WTC11 (cell line): ENCODE measurements at regions not wholly inside any gene's neighbourhood (a gene's known extent, or its start where the extent isn't known, plus 50 kb on each side); places are given as distances from the start of the nearest gene placed in this dataset.

Source experiments
- ATAC-seq: fragments of 200-7000 bp; cut with Tn5 transposase; 2 replicates; pipeline ENCODE4 v1.10.0; 2021; ENCODE audit warnings: mild to moderate bottlenecking, moderate library complexity
- CTCF ChIA-PET: fragments of 300-600 bp; sonication (Branson Sonifier 250); formaldehyde crosslinking; loops from one replicate; lab custom pipeline; 2021; ENCODE audit warnings: antibody characterized with exemption; lab: Charles Lee
- POLR2A ChIA-PET: fragments of 350-600 bp; sonication (Branson Sonifier 250); formaldehyde crosslinking; loops from one replicate; lab custom pipeline; 2021; ENCODE audit warnings: antibody characterized with exemption; lab: Charles Lee
- DNase-seq: peaks from one replicate; pipeline ENCODE4 v3.0.0; 2021; ENCODE audit warnings: low spot score
- H3K27ac Mint-ChIP-seq: 2 replicates; pipeline ENCODE4 v1.8.0; 2021; ENCODE audit warnings: mixed read lengths
- H3K27me3 Mint-ChIP-seq: 2 replicates; pipeline ENCODE4 v1.8.0; 2021; ENCODE audit warnings: low read depth, mild to moderate bottlenecking, moderate library complexity, mixed read lengths
- H3K36me3 Mint-ChIP-seq: 2 replicates; pipeline ENCODE4 v1.8.0; 2021; ENCODE audit warnings: mixed read lengths
- H3K4me1 Mint-ChIP-seq: 2 replicates; pipeline ENCODE4 v1.8.0; 2022; ENCODE audit warnings: mixed read lengths
- H3K4me3 Mint-ChIP-seq: 2 replicates; pipeline ENCODE4 v1.8.0; 2021; ENCODE audit warnings: mild to moderate bottlenecking, moderate library complexity, mixed read lengths
- H3K9me3 Mint-ChIP-seq: 2 replicates; pipeline ENCODE4 v1.8.0; 2021; ENCODE audit warnings: mixed read lengths
- ATF3 ChIP-seq: sonication (generic); formaldehyde crosslinking; conservative IDR thresholded peaks from 2 replicates; pipeline ENCODE4 v1.8.1; 2022; ENCODE audit warnings: mild to moderate bottlenecking, missing genetic modification reagents
- CBFB ChIP-seq: sonication (generic); formaldehyde crosslinking; IDR thresholded peaks from 2 replicates; pipeline ENCODE4 v1.8.1; 2022; ENCODE audit warnings: mild to moderate bottlenecking, low read depth, missing genetic modification reagents
- FOXJ3 ChIP-seq: sonication (generic); formaldehyde crosslinking; IDR thresholded peaks from 2 replicates; pipeline ENCODE4 v1.9.0; 2021; ENCODE audit warnings: missing genetic modification reagents, mild to moderate bottlenecking, borderline replicate concordance
- GABPB1 ChIP-seq: sonication (generic); formaldehyde crosslinking; IDR thresholded peaks from 2 replicates; pipeline ENCODE4 v1.8.1; 2023; ENCODE audit warnings: mild to moderate bottlenecking, missing genetic modification reagents
- GRHL2 ChIP-seq: fragments of 250-450 bp; sonication (Bioruptor Pico); IDR thresholded peaks from 2 replicates; pipeline ENCODE4 v1.8.0; 2022; ENCODE audit warnings: mild to moderate bottlenecking, moderate library complexity; ENCODE audit not compliant: insufficient replicate concordance, severe bottlenecking
- HMGXB4 ChIP-seq: sonication (generic); formaldehyde crosslinking; IDR thresholded peaks from 2 replicates; pipeline ENCODE4 v1.8.1; 2023; ENCODE audit warnings: mild to moderate bottlenecking, moderate library complexity, missing genetic modification reagents
- NR1H2 ChIP-seq: sonication (generic); formaldehyde crosslinking; IDR thresholded peaks from 2 replicates; pipeline ENCODE4 v1.9.0; 2021; ENCODE audit warnings: mild to moderate bottlenecking, moderate library complexity, missing genetic modification reagents
- TF ChIP-seq, protein P1 (sequence below): sonication (generic); formaldehyde crosslinking; IDR thresholded peaks from 2 replicates; pipeline ENCODE4 v1.8.1; 2022; ENCODE audit warnings: low read depth, mild to moderate bottlenecking, moderate library complexity, missing genetic modification reagents, borderline replicate concordance
- TF ChIP-seq, protein P2 (sequence below): sonication (generic); formaldehyde crosslinking; IDR thresholded peaks from 2 replicates; pipeline ENCODE4 v1.8.0; 2023; ENCODE audit warnings: missing genetic modification reagents
- TF ChIP-seq, protein P3 (sequence below): sonication (generic); formaldehyde crosslinking; IDR thresholded peaks from 2 replicates; pipeline ENCODE4 v1.8.0; 2022; ENCODE audit warnings: mild to moderate bottlenecking, missing genetic modification reagents
- TF ChIP-seq, protein P4 (sequence below): sonication (generic); formaldehyde crosslinking; IDR thresholded peaks from 2 replicates; pipeline ENCODE4 v1.8.1; 2022; ENCODE audit warnings: missing genetic modification reagents, borderline replicate concordance
- TF ChIP-seq, protein P5 (sequence below): sonication (generic); formaldehyde crosslinking; IDR thresholded peaks from 2 replicates; pipeline ENCODE4 v1.8.0; 2022; ENCODE audit warnings: missing genetic modification reagents
- TF ChIP-seq, protein P6 (sequence below): sonication (generic); formaldehyde crosslinking; conservative IDR thresholded peaks from 2 replicates; pipeline ENCODE4 v1.8.1; 2023; ENCODE audit warnings: mild to moderate bottlenecking, low read depth, missing genetic modification reagents, moderate library complexity

DNA sequence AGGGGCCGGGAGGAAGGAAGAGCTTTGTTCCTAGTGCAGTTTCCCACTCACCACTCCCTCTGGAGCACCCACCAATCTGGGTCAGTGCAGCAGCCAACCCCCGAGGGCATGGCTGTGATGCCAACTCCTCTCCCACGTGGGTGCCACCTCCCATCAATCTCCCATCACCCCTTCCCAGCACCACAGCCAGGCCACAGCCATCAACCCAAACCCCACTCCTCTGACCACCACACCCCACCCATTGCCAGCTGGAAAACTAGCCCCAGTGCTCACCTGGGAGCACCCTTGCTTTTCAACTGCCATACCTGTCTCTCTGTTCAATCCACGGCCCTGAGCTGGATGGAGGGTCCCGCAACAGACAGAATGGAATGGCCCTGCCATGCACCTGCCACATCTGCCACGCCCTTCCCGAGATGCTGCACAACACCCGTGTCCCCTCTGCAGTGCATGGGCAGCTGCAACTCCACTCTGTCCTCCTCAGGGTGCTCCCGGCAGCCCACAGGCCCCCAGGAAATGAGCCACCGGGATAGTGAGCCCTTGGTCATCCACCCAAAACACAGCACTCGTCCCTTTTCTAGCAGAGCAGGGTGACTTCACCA lies 112.4 kb upstream of the ID2 start (continued):
- TF ChIP-seq, protein P1, sequence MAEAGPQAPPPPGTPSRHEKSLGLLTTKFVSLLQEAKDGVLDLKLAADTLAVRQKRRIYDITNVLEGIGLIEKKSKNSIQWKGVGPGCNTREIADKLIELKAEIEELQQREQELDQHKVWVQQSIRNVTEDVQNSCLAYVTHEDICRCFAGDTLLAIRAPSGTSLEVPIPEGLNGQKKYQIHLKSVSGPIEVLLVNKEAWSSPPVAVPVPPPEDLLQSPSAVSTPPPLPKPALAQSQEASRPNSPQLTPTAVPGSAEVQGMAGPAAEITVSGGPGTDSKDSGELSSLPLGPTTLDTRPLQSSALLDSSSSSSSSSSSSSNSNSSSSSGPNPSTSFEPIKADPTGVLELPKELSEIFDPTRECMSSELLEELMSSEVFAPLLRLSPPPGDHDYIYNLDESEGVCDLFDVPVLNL (CRISPR knock-in tag), result no peak
- TF ChIP-seq, protein P2, sequence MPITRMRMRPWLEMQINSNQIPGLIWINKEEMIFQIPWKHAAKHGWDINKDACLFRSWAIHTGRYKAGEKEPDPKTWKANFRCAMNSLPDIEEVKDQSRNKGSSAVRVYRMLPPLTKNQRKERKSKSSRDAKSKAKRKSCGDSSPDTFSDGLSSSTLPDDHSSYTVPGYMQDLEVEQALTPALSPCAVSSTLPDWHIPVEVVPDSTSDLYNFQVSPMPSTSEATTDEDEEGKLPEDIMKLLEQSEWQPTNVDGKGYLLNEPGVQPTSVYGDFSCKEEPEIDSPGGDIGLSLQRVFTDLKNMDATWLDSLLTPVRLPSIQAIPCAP (CRISPR knock-in tag), result no peak
- TF ChIP-seq GRHL2 (CRISPR knock-in tag) (no peak), HMGXB4 (CRISPR knock-in tag) (no peak)
- TF ChIP-seq, protein P3, sequence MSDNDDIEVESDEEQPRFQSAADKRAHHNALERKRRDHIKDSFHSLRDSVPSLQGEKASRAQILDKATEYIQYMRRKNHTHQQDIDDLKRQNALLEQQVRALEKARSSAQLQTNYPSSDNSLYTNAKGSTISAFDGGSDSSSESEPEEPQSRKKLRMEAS, result no peak
- TF ChIP-seq, protein P4, sequence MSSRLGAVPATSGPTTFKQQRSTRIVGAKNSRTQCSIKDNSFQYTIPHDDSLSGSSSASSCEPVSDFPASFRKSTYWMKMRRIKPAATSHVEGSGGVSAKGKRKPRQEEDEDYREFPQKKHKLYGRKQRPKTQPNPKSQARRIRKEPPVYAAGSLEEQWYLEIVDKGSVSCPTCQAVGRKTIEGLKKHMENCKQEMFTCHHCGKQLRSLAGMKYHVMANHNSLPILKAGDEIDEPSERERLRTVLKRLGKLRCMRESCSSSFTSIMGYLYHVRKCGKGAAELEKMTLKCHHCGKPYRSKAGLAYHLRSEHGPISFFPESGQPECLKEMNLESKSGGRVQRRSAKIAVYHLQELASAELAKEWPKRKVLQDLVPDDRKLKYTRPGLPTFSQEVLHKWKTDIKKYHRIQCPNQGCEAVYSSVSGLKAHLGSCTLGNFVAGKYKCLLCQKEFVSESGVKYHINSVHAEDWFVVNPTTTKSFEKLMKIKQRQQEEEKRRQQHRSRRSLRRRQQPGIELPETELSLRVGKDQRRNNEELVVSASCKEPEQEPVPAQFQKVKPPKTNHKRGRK (CRISPR knock-in tag), result no peak

DNA sequence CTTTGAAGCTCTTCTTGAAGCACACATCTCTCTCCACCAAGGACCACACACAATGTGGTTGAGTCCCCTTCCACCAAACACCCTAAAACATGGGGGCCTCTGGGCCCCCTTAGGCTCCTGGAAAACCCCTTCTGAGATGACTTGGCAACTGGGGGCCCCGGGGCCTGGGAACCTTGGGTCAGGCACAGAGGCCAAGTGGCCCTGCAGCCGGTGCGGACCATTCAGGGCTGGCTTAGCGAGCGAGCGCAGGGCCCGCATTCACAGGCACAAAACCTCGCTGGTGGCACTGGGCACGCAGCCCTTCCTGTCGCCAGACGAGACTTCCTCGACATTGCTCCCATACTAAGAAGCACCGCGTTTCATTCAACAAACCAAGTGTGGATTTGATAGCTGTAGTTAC lies 111.2 kb upstream of the ID2 start:
- DNase-seq (no peak), ATAC-seq (no peak)
- H3K27ac Mint-ChIP-seq, result no peak overlapping the region

More for the DNA sequence above, 111.2 kb upstream of the ID2 start:
- ChIA-PET CTCF (interaction anchor here (0.8 kb wide), 1 partner anchor 122 kb away, joined by 3 read pairs; no protein-coding TSS in a partner anchor), POLR2A (no interaction called here)
- Mint-ChIP-seq H3K27me3 (no peaks in the 10 kb centered on the region; the same call in 1 of the 2 replicates), H3K4me3 (no peak overlapping the region), H3K9me3 (no peaks in the 10 kb centered on the region), H3K4me1 (peaks cover 39% of the 10 kb centered on the region), H3K36me3 (no peaks in the 10 kb centered on the region)
- TF ChIP-seq, protein P5, sequence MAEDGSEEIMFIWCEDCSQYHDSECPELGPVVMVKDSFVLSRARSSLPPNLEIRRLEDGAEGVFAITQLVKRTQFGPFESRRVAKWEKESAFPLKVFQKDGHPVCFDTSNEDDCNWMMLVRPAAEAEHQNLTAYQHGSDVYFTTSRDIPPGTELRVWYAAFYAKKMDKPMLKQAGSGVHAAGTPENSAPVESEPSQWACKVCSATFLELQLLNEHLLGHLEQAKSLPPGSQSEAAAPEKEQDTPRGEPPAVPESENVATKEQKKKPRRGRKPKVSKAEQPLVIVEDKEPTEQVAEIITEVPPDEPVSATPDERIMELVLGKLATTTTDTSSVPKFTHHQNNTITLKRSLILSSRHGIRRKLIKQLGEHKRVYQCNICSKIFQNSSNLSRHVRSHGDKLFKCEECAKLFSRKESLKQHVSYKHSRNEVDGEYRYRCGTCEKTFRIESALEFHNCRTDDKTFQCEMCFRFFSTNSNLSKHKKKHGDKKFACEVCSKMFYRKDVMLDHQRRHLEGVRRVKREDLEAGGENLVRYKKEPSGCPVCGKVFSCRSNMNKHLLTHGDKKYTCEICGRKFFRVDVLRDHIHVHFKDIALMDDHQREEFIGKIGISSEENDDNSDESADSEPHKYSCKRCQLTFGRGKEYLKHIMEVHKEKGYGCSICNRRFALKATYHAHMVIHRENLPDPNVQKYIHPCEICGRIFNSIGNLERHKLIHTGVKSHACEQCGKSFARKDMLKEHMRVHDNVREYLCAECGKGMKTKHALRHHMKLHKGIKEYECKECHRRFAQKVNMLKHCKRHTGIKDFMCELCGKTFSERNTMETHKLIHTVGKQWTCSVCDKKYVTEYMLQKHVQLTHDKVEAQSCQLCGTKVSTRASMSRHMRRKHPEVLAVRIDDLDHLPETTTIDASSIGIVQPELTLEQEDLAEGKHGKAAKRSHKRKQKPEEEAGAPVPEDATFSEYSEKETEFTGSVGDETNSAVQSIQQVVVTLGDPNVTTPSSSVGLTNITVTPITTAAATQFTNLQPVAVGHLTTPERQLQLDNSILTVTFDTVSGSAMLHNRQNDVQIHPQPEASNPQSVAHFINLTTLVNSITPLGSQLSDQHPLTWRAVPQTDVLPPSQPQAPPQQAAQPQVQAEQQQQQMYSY (CRISPR knock-in tag), result no peak
- TF ChIP-seq, protein P6, sequence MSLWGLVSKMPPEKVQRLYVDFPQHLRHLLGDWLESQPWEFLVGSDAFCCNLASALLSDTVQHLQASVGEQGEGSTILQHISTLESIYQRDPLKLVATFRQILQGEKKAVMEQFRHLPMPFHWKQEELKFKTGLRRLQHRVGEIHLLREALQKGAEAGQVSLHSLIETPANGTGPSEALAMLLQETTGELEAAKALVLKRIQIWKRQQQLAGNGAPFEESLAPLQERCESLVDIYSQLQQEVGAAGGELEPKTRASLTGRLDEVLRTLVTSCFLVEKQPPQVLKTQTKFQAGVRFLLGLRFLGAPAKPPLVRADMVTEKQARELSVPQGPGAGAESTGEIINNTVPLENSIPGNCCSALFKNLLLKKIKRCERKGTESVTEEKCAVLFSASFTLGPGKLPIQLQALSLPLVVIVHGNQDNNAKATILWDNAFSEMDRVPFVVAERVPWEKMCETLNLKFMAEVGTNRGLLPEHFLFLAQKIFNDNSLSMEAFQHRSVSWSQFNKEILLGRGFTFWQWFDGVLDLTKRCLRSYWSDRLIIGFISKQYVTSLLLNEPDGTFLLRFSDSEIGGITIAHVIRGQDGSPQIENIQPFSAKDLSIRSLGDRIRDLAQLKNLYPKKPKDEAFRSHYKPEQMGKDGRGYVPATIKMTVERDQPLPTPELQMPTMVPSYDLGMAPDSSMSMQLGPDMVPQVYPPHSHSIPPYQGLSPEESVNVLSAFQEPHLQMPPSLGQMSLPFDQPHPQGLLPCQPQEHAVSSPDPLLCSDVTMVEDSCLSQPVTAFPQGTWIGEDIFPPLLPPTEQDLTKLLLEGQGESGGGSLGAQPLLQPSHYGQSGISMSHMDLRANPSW (CRISPR knock-in tag), result no peak
- no peak for TF ChIP-seq ATF3 (CRISPR knock-in tag)
- TF ChIP-seq HMGXB4 (CRISPR knock-in tag), result no peak
- no peak for TF ChIP-seq CBFB (CRISPR knock-in tag)
- no peak for TF ChIP-seq GABPB1 (CRISPR knock-in tag)
- no peak for TF ChIP-seq NR1H2
- TF ChIP-seq FOXJ3 (CRISPR knock-in tag), result no peak
